Eye (tissue), 1 donor: ENCODE measurements at regions not wholly inside any gene's neighbourhood (a gene's known extent, or its start where the extent isn't known, plus 50 kb on each side); places are given as distances from the start of the nearest gene placed in this dataset.

Experiments used
- DNase-seq: peaks from one replicate; pipeline ENCODE4 v3.0.0-alpha.2; 2015

DNA sequence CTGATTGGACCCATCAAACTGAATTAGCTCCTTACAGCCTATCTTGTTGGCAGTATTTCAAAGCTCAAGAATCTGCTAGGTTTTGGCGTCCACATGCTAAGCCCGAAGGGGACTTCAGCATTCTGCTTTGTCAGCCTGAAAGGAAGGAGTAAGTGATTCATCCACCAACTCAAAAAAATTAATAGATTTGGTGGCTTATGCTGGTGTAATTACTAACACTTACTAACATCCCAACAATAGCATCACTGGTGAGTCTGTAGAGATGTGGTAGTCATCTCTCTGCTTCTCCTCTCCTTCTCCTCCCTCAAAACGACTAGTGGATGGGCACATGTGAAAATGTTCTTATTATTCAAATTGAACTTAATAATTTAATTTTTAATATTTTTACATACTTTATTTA is 53.8 kb upstream of the EGR2 start:
- DNase-seq: no peak

DNA sequence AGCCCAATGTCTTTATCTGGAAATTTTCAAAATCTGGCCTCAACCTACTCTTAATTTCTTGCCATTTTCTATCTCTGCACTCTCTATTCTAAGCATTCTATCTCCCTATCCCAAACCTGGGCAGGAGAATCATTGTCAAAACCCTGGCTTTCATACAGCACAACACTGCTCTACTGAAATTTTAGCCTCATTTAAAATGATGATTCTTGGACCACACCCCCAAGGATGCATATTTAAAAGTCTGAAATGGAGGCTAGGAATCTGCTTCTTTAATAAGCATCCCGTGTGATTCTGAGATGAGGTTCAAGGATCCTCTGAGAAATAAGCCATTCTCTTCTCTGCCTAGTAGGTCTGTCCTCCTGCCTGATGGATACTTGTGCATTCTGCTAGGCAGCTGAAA is 50.8 kb upstream of the EGR2 start:
- DNase-seq: no peak

DNA sequence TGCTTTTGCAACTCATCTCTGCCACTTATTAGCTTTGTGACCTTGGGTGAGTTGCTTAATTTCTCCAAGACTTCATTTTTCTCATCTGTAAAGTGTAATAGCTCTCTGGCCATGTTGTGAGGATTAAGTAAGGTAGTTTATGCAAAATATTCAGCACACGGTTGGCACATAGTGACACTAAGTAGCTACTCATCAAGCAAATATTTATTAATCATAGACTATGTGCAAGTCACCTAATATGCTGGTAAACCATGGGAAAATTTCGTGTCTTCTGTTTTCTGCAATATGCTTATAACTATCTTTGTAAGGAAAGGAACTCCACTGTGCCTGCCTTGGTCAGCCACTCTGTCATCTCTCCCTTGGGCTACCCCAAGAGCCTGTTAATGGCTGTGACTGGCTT is 50.3 kb upstream of the EGR2 start:
- DNase-seq: no peak
